HG02981 (cell line): ENCODE measurements at regions not wholly inside any gene's neighbourhood (a gene's known extent, or its start where the extent isn't known, plus 50 kb on each side); places are given as distances from the start of the nearest gene placed in this dataset.

Source experiments
- ATAC-seq: cut with Tn5 transposase; IDR thresholded peaks from one replicate; pipeline ENCODE4 v1.9.1; 2021; ENCODE audit warnings: mild to moderate bottlenecking, moderate library complexity; ENCODE audit not compliant: unreplicated experiment

DNA sequence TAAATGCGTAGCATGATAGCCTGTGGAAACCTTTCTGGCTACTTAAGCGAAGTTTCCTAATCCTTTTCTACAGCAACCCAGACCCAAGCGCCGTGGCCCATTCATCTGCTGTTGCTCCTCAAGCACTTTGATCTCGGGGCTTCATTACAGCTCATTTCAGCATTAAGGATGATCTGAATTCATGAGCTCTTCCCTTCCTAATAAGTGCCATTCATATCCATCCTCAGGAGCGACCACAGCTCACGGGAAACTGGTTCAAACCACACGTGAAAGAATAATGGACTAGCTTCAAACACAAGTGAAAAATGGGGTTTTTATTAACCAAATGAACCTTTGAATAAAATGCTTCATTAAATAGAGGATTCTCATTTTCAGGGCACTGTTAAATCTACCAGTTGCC lies 202.6 kb upstream of the LEF1 start:
- ATAC-seq, result no peak

DNA sequence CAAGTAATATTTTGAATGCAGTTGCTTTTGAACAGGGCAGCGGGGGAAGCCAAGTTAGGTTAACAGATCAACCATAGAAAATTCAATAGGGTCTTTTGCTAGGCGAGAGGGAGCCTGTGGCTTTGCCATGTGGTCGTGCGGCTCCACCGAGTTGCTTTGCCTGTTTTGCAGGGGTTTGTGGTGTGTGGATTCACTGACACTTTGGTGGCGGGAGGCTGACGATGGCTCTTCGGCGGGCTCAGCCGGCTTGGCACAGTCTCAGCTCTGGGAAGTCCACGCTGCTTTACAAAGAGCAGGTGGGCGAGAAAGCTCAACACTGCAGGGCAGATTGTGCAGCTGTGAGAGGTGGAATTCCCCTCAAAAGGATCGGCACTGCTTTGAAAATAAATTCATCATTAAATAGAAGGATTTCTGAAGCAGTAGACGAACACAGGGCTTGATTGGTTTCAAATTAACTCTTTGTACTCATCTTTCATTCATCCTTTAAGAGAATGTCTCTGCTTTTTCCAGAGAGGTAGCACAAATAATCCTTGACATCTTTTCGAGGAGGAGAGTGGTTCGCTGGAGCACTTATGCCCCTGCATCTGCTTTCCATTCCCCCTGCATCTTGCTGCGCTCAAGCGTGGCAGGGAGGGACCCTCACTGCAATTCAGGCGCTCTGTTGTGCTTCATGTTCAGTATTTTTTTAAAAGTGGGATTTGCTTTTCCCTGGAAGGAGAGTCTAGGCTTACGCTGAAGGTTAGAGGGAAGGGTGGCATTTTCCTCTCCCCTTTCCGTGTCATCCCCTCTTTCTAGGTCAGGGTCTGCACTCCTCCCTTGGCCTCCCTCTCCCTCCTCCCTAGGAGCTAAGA lies 201.8 kb upstream of the LEF1 start:
- ATAC-seq, result no peak

DNA sequence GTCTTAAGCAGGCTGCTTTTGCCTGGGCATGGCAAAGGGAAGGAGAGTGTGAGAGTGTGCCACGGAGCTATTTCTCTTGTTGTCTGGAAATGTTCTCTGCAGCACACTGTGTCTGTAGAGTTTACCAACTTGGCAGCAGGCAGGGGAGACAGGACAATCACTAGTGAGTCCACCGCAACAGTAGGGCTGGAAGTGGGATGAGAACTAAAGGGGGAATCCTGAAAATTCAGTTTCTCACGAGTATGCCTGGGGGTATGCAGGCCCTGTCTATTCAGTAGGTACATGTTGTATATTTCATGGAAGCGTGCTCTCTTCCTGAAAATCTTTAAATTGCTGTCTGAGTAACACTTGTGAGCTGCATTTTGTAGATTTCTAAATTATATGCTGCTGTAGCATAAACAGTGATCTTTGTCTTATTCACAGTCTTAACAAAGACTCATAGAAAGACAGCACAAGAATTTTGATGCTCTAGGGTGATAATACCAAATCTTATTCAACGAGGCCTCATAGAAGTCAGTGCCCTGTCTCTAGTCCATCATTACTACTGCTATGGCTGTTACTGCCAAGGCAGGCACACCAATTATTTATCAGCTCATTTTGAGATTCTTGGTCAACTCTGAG lies 200.4 kb upstream of the LEF1 start:
- no peak for ATAC-seq

DNA sequence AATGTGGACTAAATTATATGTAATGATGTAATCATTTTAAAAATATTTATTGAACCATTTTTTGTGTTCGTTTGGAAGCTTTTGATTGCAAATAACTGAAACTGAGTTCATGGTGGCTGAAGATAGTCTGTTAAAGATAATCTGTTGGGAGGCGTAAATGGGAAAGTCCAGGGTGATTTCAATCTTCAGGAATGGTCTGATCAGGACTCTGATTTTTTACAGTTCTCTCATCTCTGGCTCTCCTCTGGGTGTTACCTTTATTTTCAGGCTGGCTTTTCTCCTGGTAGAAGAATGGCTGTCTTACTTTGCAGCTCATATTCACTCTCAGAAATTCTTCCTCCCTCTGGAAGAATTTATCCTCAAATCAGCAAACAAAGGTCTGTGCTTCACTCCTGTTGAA lies 199.0 kb upstream of the LEF1 start:
- ATAC-seq, result no peak

DNA sequence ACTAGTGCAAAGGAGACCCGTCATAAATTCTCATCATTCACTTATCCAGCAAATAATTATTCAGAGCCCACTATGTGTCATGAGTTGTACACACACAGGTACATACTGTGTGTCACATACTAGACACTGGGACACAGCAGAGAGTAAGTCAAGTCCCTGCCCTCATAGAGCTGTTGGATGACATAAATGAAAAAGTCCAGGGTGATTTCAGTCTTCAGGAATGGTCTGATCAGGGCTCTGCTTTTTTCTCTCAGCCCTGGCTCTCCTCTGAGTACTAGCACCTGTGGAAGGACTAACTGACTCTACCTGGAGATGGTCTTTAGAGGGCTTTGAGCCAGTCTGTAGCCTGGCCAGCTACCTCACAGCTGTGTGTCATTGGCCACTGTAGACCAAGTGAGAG lies 198.0 kb upstream of the LEF1 start:
- no peak for ATAC-seq

DNA sequence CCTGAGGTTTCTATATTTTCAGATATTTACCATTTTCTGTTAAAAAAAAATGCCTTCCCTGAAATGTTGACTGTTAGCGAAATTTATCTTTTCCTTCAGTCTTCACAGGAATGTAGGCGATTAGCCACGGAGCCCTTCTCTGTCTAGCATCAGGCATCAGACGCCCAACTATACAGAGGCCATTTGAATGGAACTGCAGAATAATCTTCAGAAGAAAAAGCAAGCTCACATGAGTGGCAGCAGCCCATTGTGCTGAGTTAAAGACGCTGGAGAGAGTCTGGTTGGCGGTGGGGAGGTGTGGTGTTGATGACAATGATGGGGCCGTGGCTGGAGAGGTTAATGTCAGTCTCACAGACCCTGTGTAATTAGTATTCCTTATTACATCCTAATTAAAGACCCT lies 196.8 kb upstream of the LEF1 start:
- no peak for ATAC-seq

DNA sequence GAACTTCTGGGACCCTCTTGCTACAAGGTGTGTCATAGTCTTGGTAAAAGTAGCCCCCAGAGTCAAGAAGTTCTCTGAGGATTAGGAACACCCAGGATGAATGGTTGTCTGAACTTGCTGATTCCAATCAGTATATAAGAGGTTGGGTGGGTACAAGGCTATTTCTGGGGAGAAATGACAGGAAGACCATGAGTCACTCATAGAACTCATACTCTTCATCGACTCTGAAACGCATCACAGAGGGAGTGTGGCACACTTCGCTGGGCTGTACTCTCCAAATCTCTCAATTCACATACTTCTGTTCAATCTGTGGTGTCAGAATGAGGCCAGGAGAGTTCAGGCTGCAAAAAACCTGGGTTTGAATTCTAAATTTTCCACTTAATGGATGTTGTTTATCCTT lies 193.2 kb upstream of the LEF1 start:
- ATAC-seq, result no peak

DNA sequence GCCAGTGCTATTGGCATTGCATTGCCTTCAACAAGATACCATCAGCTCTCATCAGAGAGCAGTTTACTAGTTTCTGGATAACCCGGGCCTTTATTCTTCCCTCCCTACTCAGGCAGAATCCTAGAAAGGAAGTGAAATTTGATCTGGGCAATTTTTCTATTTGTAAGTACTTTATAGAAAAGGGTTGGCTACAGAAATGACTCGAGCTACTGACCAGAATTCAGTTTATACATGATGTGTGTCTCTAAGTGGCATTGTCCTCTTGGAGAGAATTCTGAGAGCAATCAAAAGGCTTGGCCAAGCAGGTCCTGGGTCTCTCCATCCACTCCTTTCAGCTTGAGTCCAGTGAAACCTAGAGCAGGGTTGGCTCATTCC lies 192.7 kb upstream of the LEF1 start:
- no peak for ATAC-seq

DNA sequence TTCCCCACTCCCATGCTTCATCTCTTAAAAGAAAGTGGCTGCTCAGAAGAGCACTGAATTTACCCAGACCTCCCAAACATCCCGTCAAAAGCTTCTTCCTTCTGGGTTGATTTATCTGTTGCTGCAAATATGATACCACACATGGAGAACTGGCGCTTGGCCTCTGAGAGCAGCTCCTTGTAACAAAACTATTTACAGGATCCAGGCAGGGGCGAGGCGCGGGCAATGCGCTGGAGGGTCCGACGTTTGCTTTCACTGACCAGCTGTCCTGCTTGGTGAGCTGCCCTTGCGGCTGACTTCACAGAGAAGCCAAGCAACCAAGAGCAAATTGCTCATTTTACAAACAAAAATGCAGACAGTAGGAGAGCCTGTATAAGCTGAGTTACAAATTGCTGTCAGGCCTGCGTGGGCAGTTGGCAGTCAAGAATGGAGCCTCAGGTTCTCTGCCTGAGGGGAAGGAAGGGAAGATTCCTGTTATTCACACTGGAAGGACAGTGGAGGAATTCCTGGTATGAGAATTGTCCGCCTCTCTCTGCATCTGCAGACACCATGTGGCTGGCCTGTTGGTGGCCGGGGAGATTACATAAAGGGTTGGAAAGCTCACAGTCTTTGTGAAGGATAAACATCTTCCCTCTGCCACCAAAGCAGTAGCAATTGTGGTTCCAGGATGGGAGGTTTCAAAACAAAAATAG lies 192.2 kb upstream of the LEF1 start:
- ATAC-seq, result no peak

DNA sequence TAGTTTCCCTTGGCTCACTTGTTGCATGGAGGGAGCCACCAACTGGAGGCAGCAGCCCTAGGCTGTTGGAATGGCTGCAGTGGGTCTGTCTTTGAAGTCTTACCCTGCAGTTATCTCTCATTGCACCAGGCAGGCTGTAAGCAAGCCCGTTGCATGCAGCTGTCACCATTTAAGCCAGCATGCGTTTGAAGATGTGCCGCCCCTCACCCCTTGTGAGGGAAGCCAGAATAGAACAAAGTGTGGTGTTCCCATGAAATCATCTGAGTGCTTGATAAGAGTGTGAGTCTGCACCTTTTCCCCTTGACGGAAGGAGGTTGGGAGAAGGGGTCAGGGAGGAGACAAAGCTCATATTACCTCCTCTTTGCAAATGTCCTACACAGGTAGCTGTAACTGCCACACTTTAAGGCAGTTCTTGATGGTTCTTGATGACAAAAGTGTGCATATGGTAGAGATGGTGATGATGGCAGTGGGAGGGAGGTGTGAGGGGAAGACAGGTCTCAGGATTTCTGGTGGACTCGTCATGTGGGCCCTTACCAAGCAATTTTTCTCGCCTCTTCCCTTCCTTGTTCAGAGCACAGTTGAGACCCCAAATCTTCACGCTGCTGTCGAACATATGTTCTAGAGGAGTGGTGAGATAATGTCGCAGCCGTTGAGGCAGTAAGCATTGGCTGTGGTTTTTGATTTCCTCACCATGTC lies 191.4 kb upstream of the LEF1 start:
- no peak for ATAC-seq

DNA sequence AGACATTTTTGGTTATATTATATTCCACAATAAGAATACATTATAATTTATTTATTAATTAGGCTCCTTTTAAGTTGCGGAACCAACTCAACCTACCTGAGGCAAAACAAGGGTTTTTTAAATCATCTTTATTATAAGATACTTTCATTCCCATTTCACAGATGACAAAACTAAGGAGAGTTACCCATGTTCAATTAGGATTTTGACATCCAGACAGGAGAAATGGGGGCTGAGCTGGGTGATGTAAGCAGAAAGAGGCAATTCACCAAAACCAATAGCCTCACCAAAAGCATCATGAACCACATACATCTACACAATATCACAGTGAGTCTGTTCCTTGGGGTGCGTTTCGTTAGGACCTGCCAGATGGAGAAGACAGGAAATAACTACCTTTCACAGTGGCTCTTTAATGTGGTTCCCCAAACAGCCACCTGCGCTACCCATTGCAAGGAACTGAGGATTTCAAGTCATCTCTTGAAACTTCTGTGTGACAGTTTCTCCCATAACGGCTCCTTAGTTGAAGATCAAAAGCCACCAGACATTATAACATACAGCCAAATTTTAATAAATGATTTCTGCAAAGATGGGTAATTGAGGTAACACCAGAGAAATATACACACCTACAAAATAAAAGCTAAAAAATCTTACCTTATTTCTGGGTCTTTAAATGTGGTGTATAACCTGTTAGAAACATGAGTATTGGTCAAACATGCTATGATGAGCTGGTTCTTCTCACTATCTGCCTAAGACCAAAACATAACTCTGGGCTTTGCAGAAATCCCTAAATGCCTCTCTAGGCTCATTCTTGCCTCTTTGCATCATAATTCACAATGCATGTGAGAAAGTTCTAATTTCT lies 190.6 kb upstream of the LEF1 start:
- no peak for ATAC-seq

DNA sequence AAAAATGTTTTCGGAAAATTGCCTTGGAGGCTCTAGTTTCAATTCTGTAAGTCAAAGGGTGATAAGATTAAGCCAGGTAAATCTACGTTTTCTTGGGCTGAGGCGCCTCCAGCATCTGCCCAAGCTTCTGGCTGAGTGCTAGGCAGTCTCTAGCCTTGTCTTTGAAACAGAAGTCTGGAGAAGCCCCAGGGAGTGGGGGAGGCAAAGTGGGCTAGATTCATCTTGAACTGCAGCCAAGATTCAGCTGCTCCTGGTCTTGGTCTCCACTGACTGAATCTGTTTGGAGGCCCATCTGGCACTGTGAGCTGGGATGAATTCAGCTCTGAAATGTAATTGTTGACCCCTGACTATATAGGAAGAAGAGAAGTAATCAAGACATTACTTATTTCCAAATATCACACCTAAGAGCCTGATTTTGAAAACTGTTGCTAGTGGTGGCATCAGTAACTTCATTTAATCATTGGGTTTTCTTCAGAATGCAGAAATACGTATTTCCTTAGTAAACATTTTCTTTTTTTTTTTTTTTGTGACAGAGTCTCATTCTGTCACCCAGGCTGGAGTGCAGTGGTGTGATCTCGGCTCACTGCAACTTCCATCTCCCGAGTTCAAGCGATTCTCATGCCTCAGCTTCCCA lies 187.3 kb upstream of the LEF1 start:
- ATAC-seq, result no peak

DNA sequence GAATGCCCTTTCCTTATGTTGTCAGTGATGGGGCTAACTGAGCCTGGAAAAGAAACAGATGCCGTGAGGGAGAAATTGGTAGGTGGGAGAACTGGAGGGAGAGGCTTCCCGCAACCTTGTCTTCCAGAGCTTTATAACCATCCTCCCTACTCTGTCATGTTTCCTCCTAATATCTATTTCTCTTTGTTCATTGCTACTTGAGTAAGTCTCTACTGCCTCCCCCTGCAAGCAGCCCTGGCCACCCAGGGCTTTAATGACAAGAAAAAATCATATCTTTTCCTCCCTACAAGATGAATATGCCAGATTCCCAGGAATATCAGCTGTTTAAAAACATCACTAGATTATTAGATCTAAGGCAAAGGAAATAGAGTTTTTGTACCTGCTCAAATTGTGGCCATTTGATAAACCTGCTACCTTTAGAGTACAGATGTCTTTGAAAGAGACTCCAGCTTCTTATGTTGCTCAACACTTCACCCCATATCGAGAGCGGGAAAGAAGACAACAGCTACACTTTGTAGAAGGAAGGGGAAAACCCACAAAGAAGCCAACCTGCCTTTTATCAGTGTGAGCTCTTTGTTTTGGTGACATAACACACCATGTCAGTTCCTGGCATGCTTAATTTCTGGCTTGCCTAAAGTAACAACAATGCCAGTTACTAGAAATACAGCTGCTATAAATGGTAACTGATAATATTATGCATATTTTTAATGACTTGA lies 186.6 kb upstream of the LEF1 start:
- ATAC-seq, result no peak

DNA sequence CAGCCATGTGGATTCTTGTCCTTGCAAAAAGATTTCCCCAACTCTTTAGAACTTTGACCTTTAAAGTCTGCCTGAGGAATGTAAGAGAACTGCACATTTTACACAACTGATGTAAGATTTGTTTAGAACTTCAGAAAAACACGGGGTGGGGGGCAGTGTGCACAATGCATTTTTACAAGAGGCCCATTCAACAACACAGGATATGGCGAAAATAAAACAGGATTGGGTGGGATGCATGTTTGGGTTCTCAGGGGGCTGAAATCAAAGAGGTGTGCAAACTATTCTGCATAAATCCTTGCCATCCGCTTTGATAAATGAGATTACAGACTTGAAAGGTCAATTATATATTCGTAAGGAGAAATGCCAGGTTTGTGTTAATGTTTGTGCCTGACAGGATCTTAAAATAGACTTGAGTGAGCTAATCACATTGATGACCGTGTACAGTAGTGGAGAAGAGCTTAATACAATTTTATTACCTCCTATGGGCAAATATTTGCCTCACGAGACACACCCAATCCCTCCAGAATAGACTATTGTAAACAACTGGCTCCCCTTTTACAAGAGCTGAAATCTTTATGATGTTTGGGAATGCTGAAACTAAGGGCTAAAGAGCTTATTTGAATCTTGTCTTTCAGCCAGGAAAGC lies 184.1 kb upstream of the LEF1 start:
- no peak for ATAC-seq

DNA sequence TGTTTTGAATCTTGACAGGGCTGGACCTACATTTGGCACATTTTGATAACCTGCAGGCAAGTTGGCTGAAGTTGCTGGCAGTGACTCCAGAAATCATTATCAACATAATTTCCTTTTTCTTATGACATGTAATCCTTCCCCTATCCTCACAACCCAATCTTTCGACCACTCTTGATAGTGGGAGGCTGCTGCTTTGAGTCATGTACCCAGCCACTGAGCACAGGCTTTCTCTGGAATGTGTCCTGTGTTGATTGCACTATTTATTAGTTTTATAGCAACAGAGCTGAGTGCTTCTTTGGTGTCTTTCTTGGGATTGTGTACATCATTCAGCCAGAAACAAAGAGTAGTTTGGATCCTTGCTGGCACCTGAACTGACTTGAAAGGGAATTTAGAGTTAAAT lies 183.1 kb upstream of the LEF1 start:
- no peak for ATAC-seq

DNA sequence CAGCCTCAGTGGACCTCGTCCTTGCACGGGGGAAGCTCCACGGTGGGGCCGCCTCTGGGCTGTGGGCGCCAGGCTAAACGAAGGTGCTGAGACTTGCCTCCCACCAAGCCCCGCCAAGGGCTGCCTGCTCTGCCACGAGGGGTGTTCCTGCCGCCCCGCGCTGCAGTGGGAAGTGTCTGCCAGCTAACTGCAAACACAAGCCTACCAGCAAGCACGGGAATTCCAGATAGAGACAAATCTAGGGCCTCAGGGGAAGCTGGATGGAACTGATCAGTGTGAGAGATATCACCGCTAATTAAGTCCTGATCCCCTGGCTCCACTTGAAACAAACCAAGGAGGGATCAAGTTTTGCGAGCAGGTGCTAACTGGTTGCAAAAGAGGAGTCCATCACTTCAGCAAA lies 181.6 kb upstream of the LEF1 start:
- ATAC-seq, result no peak

DNA sequence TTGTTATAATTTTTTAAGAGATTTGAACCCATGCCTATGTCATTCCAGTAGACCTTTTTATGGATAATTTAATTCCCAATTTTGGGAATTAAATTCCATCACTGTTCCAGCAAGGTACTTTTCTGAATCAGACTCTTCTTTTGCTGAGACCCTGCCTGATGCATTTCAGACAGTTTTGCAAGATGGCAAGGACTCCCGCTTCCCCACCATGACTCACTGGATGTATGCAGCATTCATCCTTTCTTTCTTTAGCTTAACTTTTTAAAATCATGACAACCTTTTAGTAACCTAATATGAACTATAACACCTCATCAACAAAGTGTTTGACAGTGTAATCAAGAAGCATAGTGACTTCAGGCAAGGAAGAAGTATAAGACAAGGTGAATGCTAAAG lies 178.1 kb upstream of the LEF1 start:
- no peak for ATAC-seq

DNA sequence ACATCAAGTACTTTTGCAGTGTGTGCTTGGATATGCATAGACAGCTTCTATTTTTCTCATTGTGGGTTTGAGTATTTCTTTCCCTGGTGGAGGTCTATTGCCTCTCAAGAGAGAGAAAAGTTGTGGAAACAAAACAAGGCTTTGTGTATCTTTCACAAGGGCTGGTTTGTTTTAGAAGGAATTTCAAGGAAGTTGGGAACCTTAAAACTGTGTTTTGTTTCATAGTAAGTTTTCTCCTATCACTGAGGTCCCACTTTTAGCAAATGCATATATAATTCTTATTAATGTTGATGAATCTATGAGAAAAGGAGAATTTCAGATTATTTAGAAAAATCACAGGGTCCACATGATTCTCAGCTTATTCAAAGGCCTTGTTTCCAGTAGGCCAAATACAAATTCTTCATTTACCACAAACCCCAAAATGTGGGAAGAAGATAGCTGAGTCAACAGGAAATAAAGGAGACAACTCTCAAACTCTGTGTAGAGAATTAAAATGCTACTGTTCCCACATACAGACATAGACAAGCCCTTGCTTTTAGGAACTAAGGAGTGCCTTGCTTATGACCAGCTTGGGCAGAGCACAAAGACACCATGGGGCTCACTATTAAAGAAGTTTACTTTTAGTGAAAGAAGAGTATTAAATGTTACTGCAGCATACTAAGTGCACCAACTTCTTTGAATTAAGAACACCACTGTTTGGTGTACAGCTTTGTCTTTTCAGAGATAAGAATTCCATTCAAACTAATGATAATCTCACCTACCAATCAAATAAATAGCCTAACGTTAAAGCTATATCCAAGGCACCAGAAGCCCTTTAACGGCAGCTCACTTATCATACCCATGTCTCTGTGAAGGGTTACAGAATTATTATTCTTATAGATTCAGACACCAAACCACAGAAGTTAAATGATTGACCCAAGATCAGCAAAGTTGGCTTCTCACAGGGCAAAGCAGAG lies 177.4 kb upstream of the LEF1 start:
- ATAC-seq, result no peak
